ENCODE measurements at regions not wholly inside any gene's neighbourhood (a gene's known extent, or its start where the extent isn't known, plus 50 kb on each side); places are given as distances from the start of the nearest gene placed in this dataset.

DNA sequence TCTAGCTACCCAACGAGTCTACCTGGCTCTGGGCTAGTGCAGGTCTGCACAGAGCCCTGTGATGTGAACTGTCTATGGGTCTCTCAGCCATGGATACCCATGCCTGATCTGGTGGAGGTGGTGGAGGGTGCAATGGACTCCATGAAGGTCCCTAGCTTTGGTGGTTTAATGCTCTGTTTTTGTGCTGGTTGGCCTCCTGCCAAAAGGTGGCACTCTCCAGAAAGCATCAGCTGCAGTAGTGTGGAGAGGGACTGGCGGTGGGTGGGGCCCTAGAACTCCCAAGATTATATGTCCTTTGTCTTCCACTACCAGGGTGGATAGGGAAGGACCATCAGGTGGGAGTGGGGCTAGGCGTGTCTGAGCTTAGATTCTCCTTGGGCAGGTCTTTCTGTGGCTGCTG is 290.1 kb downstream of the AGTPBP1 start:
- H2AFZ ChIP-seq (ENCODE audit: low read depth, low read length) = no peak overlapping the region
- H3F3A ChIP-seq (ENCODE audit: insufficient read depth, low read length, poor library complexity, severe bottlenecking) = no peaks in the 10 kb centered on the region
- no peaks in the 10 kb centered on the region for H3K9me3 ChIP-seq (ENCODE audit: low read length)
- H3K9ac ChIP-seq (ENCODE audit: low read length) = no peak overlapping the region
- no peaks in the 10 kb centered on the region for H3K27me3 ChIP-seq (ENCODE audit: insufficient read depth, low read depth, low read length)
- TF ChIP-seq EZH2 (IDR thresholded peaks at IDR 0.05; ENCODE audit: borderline replicate concordance, insufficient read depth, low read length, poor library complexity, severe bottlenecking) = no peak
- TF ChIP-seq, protein P1, sequence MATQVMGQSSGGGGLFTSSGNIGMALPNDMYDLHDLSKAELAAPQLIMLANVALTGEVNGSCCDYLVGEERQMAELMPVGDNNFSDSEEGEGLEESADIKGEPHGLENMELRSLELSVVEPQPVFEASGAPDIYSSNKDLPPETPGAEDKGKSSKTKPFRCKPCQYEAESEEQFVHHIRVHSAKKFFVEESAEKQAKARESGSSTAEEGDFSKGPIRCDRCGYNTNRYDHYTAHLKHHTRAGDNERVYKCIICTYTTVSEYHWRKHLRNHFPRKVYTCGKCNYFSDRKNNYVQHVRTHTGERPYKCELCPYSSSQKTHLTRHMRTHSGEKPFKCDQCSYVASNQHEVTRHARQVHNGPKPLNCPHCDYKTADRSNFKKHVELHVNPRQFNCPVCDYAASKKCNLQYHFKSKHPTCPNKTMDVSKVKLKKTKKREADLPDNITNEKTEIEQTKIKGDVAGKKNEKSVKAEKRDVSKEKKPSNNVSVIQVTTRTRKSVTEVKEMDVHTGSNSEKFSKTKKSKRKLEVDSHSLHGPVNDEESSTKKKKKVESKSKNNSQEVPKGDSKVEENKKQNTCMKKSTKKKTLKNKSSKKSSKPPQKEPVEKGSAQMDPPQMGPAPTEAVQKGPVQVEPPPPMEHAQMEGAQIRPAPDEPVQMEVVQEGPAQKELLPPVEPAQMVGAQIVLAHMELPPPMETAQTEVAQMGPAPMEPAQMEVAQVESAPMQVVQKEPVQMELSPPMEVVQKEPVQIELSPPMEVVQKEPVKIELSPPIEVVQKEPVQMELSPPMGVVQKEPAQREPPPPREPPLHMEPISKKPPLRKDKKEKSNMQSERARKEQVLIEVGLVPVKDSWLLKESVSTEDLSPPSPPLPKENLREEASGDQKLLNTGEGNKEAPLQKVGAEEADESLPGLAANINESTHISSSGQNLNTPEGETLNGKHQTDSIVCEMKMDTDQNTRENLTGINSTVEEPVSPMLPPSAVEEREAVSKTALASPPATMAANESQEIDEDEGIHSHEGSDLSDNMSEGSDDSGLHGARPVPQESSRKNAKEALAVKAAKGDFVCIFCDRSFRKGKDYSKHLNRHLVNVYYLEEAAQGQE (IDR thresholded peaks at IDR 0.05; ENCODE audit: borderline replicate concordance) = no peak
- TF ChIP-seq, protein P2, sequence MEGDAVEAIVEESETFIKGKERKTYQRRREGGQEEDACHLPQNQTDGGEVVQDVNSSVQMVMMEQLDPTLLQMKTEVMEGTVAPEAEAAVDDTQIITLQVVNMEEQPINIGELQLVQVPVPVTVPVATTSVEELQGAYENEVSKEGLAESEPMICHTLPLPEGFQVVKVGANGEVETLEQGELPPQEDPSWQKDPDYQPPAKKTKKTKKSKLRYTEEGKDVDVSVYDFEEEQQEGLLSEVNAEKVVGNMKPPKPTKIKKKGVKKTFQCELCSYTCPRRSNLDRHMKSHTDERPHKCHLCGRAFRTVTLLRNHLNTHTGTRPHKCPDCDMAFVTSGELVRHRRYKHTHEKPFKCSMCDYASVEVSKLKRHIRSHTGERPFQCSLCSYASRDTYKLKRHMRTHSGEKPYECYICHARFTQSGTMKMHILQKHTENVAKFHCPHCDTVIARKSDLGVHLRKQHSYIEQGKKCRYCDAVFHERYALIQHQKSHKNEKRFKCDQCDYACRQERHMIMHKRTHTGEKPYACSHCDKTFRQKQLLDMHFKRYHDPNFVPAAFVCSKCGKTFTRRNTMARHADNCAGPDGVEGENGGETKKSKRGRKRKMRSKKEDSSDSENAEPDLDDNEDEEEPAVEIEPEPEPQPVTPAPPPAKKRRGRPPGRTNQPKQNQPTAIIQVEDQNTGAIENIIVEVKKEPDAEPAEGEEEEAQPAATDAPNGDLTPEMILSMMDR (IDR thresholded peaks at IDR 0.05; ENCODE audit: poor library complexity, severe bottlenecking) = no peak
- TF ChIP-seq EP300 (conservative IDR thresholded peaks at IDR 0.05; ENCODE audit: poor library complexity, severe bottlenecking) = no peak
- no peak for TF ChIP-seq RAD21 (conservative IDR thresholded peaks at IDR 0.05)
- TF ChIP-seq POLR2AphosphoS5 (IDR thresholded peaks at IDR 0.05) = no peak
- TF ChIP-seq SMC3 (conservative IDR thresholded peaks at IDR 0.05; ENCODE audit: poor library complexity) = no peak
- no peak for TF ChIP-seq TAF1 (IDR thresholded peaks at IDR 0.05; ENCODE audit: low read depth)
- TF ChIP-seq MXI1 (conservative IDR thresholded peaks at IDR 0.05; ENCODE audit: poor library complexity, severe bottlenecking) = no peak
- H3K9me2 ChIP-seq (ENCODE audit: insufficient read depth, low read length) = no peaks in the 10 kb centered on the region
- no peak overlapping the region for H3K4me2 ChIP-seq (ENCODE audit: low read length)
- H3K4me3 ChIP-seq (ENCODE audit: low read length) = no peak overlapping the region
- H4K20me1 ChIP-seq (ENCODE audit: insufficient read depth) = no peaks in the 10 kb centered on the region
- H3K27ac ChIP-seq (ENCODE audit: low read length) = no peak overlapping the region
- H3K79me2 ChIP-seq (replicated peaks; ENCODE audit: insufficient read depth, low read length) = no peaks in the 10 kb centered on the region
- no peaks in the 10 kb centered on the region for H3K36me3 ChIP-seq (ENCODE audit: insufficient read depth, low read length)

DNA sequence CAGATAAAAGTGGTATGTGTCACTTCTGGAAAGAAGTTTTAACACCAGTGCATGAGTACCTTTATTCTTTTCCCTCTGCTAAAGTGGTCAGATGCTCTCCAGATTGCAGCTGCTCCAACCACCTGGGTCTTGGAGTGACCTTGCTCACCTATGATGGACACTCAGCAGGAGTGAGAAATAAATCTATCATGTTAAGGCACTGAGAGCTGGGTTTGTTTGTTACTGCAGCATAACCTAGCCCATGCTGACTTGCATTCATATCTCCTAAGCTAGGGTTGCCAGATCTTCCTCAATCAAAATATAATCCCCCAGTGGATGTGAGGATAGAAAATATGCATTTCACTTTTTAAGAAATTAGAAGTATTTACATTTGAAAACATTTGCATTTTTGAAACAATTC is 295.9 kb downstream of the AGTPBP1 start:
- no peak overlapping the region for H3K9ac ChIP-seq (ENCODE audit: low read length)
- no peak for TF ChIP-seq EZH2 (IDR thresholded peaks at IDR 0.05; ENCODE audit: borderline replicate concordance, insufficient read depth, low read length, poor library complexity, severe bottlenecking)
- no peak for TF ChIP-seq TAF1 (IDR thresholded peaks at IDR 0.05; ENCODE audit: low read depth)
- TF ChIP-seq, protein P2 (IDR thresholded peaks at IDR 0.05; ENCODE audit: poor library complexity, severe bottlenecking) = no peak
- no peak for TF ChIP-seq RAD21 (conservative IDR thresholded peaks at IDR 0.05)
- H3F3A ChIP-seq (ENCODE audit: insufficient read depth, low read length, poor library complexity, severe bottlenecking) = no peaks in the 10 kb centered on the region
- H3K36me3 ChIP-seq (ENCODE audit: insufficient read depth, low read length) = no peaks in the 10 kb centered on the region
- no peaks in the 10 kb centered on the region for H4K20me1 ChIP-seq (ENCODE audit: insufficient read depth)
- H2AFZ ChIP-seq (ENCODE audit: low read depth, low read length) = no peak overlapping the region
- H3K27ac ChIP-seq (ENCODE audit: low read length) = no peak overlapping the region
- no peaks in the 10 kb centered on the region for H3K9me2 ChIP-seq (ENCODE audit: insufficient read depth, low read length)
- no peaks in the 10 kb centered on the region for H3K9me3 ChIP-seq (ENCODE audit: low read length)
- H3K4me2 ChIP-seq (ENCODE audit: low read length) = no peak overlapping the region
- H3K27me3 ChIP-seq (ENCODE audit: insufficient read depth, low read depth, low read length) = no peaks in the 10 kb centered on the region
- no peak overlapping the region for H3K4me3 ChIP-seq (ENCODE audit: low read length)
- H3K79me2 ChIP-seq (replicated peaks; ENCODE audit: insufficient read depth, low read length) = no peaks in the 10 kb centered on the region
